Epithelial cell of prostate (primary cell): ENCODE measurements at regions not wholly inside any gene's neighbourhood (a gene's known extent, or its start where the extent isn't known, plus 50 kb on each side); places are given as distances from the start of the nearest gene placed in this dataset.

Experiments
- DNase-seq: peaks from one replicate; pipeline ENCODE4 v3.0.0-alpha.2; 2011; ENCODE audit warnings: low read depth, low spot score
- H3K27ac ChIP-seq: fragments of 450-650 bp; 2 replicates; pipeline ENCODE4 v1.5.1; 2017; ENCODE audit warnings: mild to moderate bottlenecking

DNA sequence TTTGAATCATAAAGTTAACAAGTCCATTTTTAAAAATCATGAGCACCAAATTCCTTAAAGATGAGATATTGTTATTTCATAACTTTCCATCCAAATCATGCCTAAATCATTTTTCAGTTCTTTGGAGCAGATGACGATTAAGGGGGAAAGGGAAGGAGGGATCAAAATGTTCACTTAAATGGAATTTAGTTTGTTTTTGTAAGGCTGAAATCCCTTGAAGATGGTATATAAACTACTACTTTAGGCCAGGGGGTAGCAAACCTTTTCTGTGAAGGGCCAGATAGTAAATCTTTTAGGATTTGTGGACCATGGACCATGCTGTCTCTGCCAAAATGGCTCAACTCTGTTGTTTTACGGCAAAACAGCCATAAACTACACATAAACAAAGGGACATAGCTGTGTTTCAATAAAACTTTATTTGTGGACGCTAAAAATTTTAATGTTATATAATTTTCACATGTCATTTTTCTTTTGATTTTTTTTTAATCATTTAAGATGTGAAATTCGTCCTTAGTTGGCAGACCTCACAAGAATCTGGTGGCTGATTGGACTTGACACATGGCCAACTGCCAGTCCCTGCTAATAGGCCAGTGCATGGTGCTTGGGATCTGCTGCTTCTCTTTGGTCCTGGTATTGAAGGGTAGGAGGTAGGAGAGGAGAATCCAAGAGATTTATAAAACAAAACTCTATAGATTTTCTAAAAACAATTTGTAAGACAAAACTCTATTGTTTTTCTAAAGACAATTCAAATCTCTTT lies 52.0 kb upstream of the RTN4 start:
- DNase-seq = no peak
- H3K27ac ChIP-seq = peak overlapping the region; percentile 85

DNA sequence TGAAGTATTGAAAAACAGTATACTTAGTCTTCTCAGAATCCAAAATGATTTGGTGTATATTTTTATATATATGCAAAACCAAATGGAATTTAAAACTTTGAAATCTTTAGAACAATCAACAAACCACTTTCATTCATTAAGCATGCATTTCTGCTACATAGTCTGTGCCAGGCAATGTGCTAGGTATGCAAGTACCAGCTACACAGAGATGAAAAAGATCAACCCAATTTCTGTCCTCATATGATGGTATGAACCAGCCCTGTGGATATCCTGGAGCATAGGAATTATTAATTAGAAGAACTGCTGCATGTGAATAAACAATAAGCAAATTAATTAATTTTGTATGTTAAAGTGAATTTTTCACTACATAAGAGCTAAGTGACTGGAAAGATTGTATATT lies 51.2 kb upstream of the RTN4 start:
- DNase-seq = no peak
- peak overlapping the region; percentile 85 for H3K27ac ChIP-seq

GRCh38 chr2:55099878-55100820 lies 49.9 kb upstream of the RTN4 start:
- DNase-seq = no peak
- peak overlapping the region; percentile 85 for H3K27ac ChIP-seq
